H1 (cell line): ENCODE measurements at regions not wholly inside any gene's neighbourhood (a gene's known extent, or its start where the extent isn't known, plus 50 kb on each side); places are given as distances from the start of the nearest gene placed in this dataset.

ENCODE experiments used
- TF ChIP-seq, protein P1 (sequence below): fragments of 300-600 bp; sonication (generic); IDR thresholded peaks from 2 replicates; pipeline ENCODE4 v1.7.1; 2012; ENCODE audit warnings: low read length, moderate library complexity, mild to moderate bottlenecking, inconsistent platforms; ENCODE audit not compliant: insufficient replicate concordance

DNA sequence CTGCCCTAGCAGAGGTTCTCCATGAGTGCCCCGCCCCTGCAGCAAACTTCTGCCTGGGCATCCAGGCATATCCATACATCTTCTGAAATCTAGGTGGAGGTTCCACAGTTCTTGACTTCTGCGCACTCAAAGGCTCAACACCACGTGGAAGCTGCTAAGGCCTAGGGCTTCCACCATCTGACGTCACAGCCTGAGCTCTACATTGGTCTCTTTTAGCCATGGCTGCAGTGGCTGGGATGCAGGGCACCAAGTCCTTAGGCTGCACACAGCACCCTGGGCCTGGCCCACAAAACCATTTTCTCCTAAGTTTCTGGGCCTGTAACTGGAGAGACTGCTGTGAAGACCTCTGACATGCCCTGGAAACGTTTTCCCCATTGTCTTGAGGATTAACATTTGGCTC is 272.6 kb upstream of the PLXNA2 start (continued):
- TF ChIP-seq, protein P1, sequence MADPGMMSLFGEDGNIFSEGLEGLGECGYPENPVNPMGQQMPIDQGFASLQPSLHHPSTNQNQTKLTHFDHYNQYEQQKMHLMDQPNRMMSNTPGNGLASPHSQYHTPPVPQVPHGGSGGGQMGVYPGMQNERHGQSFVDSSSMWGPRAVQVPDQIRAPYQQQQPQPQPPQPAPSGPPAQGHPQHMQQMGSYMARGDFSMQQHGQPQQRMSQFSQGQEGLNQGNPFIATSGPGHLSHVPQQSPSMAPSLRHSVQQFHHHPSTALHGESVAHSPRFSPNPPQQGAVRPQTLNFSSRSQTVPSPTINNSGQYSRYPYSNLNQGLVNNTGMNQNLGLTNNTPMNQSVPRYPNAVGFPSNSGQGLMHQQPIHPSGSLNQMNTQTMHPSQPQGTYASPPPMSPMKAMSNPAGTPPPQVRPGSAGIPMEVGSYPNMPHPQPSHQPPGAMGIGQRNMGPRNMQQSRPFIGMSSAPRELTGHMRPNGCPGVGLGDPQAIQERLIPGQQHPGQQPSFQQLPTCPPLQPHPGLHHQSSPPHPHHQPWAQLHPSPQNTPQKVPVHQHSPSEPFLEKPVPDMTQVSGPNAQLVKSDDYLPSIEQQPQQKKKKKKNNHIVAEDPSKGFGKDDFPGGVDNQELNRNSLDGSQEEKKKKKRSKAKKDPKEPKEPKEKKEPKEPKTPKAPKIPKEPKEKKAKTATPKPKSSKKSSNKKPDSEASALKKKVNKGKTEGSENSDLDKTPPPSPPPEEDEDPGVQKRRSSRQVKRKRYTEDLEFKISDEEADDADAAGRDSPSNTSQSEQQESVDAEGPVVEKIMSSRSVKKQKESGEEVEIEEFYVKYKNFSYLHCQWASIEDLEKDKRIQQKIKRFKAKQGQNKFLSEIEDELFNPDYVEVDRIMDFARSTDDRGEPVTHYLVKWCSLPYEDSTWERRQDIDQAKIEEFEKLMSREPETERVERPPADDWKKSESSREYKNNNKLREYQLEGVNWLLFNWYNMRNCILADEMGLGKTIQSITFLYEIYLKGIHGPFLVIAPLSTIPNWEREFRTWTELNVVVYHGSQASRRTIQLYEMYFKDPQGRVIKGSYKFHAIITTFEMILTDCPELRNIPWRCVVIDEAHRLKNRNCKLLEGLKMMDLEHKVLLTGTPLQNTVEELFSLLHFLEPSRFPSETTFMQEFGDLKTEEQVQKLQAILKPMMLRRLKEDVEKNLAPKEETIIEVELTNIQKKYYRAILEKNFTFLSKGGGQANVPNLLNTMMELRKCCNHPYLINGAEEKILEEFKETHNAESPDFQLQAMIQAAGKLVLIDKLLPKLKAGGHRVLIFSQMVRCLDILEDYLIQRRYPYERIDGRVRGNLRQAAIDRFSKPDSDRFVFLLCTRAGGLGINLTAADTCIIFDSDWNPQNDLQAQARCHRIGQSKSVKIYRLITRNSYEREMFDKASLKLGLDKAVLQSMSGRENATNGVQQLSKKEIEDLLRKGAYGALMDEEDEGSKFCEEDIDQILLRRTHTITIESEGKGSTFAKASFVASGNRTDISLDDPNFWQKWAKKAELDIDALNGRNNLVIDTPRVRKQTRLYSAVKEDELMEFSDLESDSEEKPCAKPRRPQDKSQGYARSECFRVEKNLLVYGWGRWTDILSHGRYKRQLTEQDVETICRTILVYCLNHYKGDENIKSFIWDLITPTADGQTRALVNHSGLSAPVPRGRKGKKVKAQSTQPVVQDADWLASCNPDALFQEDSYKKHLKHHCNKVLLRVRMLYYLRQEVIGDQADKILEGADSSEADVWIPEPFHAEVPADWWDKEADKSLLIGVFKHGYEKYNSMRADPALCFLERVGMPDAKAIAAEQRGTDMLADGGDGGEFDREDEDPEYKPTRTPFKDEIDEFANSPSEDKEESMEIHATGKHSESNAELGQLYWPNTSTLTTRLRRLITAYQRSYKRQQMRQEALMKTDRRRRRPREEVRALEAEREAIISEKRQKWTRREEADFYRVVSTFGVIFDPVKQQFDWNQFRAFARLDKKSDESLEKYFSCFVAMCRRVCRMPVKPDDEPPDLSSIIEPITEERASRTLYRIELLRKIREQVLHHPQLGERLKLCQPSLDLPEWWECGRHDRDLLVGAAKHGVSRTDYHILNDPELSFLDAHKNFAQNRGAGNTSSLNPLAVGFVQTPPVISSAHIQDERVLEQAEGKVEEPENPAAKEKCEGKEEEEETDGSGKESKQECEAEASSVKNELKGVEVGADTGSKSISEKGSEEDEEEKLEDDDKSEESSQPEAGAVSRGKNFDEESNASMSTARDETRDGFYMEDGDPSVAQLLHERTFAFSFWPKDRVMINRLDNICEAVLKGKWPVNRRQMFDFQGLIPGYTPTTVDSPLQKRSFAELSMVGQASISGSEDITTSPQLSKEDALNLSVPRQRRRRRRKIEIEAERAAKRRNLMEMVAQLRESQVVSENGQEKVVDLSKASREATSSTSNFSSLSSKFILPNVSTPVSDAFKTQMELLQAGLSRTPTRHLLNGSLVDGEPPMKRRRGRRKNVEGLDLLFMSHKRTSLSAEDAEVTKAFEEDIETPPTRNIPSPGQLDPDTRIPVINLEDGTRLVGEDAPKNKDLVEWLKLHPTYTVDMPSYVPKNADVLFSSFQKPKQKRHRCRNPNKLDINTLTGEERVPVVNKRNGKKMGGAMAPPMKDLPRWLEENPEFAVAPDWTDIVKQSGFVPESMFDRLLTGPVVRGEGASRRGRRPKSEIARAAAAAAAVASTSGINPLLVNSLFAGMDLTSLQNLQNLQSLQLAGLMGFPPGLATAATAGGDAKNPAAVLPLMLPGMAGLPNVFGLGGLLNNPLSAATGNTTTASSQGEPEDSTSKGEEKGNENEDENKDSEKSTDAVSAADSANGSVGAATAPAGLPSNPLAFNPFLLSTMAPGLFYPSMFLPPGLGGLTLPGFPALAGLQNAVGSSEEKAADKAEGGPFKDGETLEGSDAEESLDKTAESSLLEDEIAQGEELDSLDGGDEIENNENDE: no peak
